ENCODE measurements at regions not wholly inside any gene's neighbourhood (a gene's known extent, or its start where the extent isn't known, plus 50 kb on each side); places are given as distances from the start of the nearest gene placed in this dataset.

GRCh38 chr6:26224940-26225847 lies 138.0 kb downstream of the HFE start (continued):
- TF ChIP-seq CHD2 (IDR thresholded peaks at IDR 0.05; ENCODE audit: low read length, partially characterized antibody) (peak; percentile 75), PBX3 (IDR thresholded peaks at IDR 0.05) (no peak), ELF1 (IDR thresholded peaks at IDR 0.05) (peak; percentile 92), SMC3 (IDR thresholded peaks at IDR 0.05; ENCODE audit: low read depth, low read length) (no peak), USF1 (IDR thresholded peaks at IDR 0.05; ENCODE audit: borderline replicate concordance, low read depth) (no peak), SIN3A (IDR thresholded peaks at IDR 0.05; ENCODE audit: borderline replicate concordance, low read depth, low read length) (peak; percentile 93), MEF2A (IDR thresholded peaks at IDR 0.05; ENCODE audit: borderline replicate concordance, low read depth) (no peak), POLR2AphosphoS5 (IDR thresholded peaks at IDR 0.05; ENCODE audit: low read depth, low read length) (peak; percentile 100)
- TF ChIP-seq, protein P1, sequence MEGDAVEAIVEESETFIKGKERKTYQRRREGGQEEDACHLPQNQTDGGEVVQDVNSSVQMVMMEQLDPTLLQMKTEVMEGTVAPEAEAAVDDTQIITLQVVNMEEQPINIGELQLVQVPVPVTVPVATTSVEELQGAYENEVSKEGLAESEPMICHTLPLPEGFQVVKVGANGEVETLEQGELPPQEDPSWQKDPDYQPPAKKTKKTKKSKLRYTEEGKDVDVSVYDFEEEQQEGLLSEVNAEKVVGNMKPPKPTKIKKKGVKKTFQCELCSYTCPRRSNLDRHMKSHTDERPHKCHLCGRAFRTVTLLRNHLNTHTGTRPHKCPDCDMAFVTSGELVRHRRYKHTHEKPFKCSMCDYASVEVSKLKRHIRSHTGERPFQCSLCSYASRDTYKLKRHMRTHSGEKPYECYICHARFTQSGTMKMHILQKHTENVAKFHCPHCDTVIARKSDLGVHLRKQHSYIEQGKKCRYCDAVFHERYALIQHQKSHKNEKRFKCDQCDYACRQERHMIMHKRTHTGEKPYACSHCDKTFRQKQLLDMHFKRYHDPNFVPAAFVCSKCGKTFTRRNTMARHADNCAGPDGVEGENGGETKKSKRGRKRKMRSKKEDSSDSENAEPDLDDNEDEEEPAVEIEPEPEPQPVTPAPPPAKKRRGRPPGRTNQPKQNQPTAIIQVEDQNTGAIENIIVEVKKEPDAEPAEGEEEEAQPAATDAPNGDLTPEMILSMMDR (IDR thresholded peaks at IDR 0.05): peak; percentile 54

DNA sequence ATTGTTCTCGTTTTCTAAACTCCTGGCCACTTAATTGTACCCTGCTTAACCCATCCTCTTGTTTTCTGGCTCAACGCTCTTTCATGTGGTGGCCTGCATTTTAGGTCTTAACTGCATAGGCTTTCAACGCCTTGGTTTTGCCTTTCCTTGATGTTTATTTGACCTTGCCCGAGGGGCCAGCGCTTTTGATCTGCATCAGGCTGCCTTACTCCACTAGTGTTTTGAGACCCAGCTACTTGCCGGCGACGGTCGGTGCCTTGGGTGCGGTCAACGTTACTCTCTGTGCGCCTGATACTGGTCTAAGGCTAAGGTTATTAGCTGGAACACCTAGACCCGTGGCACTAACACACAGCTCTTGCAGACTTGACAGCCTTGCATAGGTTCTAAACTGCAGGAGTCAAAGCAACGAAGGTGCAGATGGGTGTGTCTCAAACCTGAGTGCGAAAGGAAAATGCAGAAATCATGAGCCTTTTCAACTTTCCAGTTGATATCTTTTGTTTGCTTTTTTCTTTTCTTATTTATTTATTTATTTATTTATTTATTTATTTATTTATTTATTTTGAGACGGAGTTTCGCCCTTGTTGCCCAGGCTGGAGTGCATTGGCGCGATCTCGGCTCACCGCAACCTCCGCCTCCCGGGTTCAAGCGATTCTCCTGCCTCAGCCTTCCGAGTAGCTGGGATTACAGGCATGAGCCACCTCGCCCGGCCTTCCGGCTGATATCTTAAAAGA lies 138.8 kb downstream of the HFE start:
- Histone ChIP-seq H4K20me1 (ENCODE audit: insufficient read depth) (no peaks in the 10 kb centered on the region), H3K27ac (ENCODE audit: low read depth in 2 of 2, low read length in 1 of 2) (peak overlapping the region; percentile 99 to 100), H3K9me2 (no peaks in the 10 kb centered on the region), H3K79me2 (ENCODE audit: insufficient read depth) (no peaks in the 10 kb centered on the region), H3K4me1 (ENCODE audit: control insufficient read depth in 1 of 2, insufficient read depth in 2 of 2, low read depth in 1 of 2, low read length in 1 of 2) (peaks cover 8 to 15% of the 10 kb centered on the region in 2 experiments; a peak in 3 of 4 replicates), H3K27me3 (ENCODE audit: insufficient read depth) (no peaks in the 10 kb centered on the region), H3K9me3 (no peaks in the 10 kb centered on the region), H3F3A (replicated peaks; ENCODE audit: insufficient read depth) (peaks cover 46% of the 10 kb centered on the region), H3K36me3 (replicated peaks in 1 of 2; ENCODE audit: control insufficient read depth in 1 of 2, insufficient read depth in 2 of 2, low read length in 1 of 2) (no peaks in the 10 kb centered on the region), H3K4me2 (peak overlapping the region; percentile 77), H3K4me3 (ENCODE audit: low read depth in 2 of 2, low read length in 1 of 2) (peak overlapping the region; percentile 72 to 80), H2AFZ (ENCODE audit: low read depth) (peak overlapping the region; percentile 20; the same call in 1 of the 2 replicates), H3K9ac (peak overlapping the region; percentile 95)
- WGBS (ENCODE audit: low lambda C conversion rate): 27% methylated on average over 28 of the region's 28 CpGs
- no peak for DNase-seq
- ChIA-PET CTCF (interaction anchor here (1.3 to 3.7 kb wide), 9 partner anchors 8 to 59 kb away, joined by 3 to 27 read pairs (median 8); a partner anchor contains a TSS), POLR2A (interaction anchor here (0.7 to 6.4 kb wide), 30 partner anchors 8 to 1640 kb away, joined by 3 to 107 read pairs (median 6); a partner anchor contains a TSS)
- TF ChIP-seq TAF1 (IDR thresholded peaks at IDR 0.05; ENCODE audit: borderline replicate concordance, low read depth, low read length): no peak; the same call in 1 of the 2 replicates
- TF ChIP-seq NRF1 (IDR thresholded peaks at IDR 0.05; ENCODE audit: low read depth, low read length): no peak
- TF ChIP-seq CHD2 (IDR thresholded peaks at IDR 0.05; ENCODE audit: low read length, partially characterized antibody): peak; percentile 8
- no peak for TF ChIP-seq ELF1 (IDR thresholded peaks at IDR 0.05)
- peak; percentile 86; the same call in 1 of the 2 replicates for TF ChIP-seq POLR2AphosphoS5 (IDR thresholded peaks at IDR 0.05; ENCODE audit: low read depth, low read length)
- 0 out of 2 replicates have a peak, but pooled peaks have one; percentile 9 for TF ChIP-seq TEAD4 (IDR thresholded peaks at IDR 0.05; ENCODE audit: borderline replicate concordance, insufficient read depth)
- 0 out of 2 replicates have a peak, but pooled peaks have one; percentile 2 for TF ChIP-seq MAX (IDR thresholded peaks at IDR 0.05; ENCODE audit: low read depth)
- no peak for TF ChIP-seq FOXJ3 (CRISPR knock-in tag; IDR thresholded peaks at IDR 0.05)
- TF ChIP-seq MEF2A (IDR thresholded peaks at IDR 0.05; ENCODE audit: borderline replicate concordance, low read depth): no peak

All from SK-N-SH (cell line).